ENCODE measurements at regions not wholly inside any gene's neighbourhood (a gene's known extent, or its start where the extent isn't known, plus 50 kb on each side); places are given as distances from the start of the nearest gene placed in this dataset.

DNA sequence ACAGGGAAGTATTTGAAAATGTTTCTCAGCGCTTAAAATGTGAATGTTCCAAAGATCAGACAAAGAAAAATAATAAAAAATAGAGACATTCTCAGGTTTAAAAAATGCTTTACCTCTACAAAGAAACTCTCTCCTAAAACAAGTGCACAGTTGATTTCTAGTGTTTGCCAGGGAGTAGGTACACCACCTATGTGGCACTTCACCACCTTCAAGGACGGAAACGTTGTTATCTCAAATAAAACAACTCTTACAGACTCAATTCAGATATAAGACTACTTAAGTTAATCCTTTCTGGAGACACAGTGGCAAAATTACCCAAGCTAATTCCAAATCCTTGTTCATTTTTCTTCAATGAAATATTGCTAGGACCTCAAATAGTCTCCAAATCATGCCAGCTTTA, 286.4 kb upstream of the ISL1 start:
- TF ChIP-seq, protein P1, sequence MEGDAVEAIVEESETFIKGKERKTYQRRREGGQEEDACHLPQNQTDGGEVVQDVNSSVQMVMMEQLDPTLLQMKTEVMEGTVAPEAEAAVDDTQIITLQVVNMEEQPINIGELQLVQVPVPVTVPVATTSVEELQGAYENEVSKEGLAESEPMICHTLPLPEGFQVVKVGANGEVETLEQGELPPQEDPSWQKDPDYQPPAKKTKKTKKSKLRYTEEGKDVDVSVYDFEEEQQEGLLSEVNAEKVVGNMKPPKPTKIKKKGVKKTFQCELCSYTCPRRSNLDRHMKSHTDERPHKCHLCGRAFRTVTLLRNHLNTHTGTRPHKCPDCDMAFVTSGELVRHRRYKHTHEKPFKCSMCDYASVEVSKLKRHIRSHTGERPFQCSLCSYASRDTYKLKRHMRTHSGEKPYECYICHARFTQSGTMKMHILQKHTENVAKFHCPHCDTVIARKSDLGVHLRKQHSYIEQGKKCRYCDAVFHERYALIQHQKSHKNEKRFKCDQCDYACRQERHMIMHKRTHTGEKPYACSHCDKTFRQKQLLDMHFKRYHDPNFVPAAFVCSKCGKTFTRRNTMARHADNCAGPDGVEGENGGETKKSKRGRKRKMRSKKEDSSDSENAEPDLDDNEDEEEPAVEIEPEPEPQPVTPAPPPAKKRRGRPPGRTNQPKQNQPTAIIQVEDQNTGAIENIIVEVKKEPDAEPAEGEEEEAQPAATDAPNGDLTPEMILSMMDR (IDR thresholded peaks at IDR 0.05; ENCODE audit: insufficient read depth, low read length) = no peak
- TF ChIP-seq POLR2AphosphoS5 (IDR thresholded peaks at IDR 0.05; ENCODE audit: low read depth) (no peak), GABPA (IDR thresholded peaks at IDR 0.05; ENCODE audit: low read depth) (no peak), SPI1 (IDR thresholded peaks at IDR 0.05; ENCODE audit: borderline replicate concordance, low read depth) (no peak)
- TF ChIP-seq, protein P2, sequence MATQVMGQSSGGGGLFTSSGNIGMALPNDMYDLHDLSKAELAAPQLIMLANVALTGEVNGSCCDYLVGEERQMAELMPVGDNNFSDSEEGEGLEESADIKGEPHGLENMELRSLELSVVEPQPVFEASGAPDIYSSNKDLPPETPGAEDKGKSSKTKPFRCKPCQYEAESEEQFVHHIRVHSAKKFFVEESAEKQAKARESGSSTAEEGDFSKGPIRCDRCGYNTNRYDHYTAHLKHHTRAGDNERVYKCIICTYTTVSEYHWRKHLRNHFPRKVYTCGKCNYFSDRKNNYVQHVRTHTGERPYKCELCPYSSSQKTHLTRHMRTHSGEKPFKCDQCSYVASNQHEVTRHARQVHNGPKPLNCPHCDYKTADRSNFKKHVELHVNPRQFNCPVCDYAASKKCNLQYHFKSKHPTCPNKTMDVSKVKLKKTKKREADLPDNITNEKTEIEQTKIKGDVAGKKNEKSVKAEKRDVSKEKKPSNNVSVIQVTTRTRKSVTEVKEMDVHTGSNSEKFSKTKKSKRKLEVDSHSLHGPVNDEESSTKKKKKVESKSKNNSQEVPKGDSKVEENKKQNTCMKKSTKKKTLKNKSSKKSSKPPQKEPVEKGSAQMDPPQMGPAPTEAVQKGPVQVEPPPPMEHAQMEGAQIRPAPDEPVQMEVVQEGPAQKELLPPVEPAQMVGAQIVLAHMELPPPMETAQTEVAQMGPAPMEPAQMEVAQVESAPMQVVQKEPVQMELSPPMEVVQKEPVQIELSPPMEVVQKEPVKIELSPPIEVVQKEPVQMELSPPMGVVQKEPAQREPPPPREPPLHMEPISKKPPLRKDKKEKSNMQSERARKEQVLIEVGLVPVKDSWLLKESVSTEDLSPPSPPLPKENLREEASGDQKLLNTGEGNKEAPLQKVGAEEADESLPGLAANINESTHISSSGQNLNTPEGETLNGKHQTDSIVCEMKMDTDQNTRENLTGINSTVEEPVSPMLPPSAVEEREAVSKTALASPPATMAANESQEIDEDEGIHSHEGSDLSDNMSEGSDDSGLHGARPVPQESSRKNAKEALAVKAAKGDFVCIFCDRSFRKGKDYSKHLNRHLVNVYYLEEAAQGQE (IDR thresholded peaks at IDR 0.05; ENCODE audit: insufficient replicate concordance, low read depth) = no peak
